Stimulated activated CD8-positive, alpha-beta memory T cell treated with anti-CD3 and anti-CD28 coated beads, Interleukin-2, amount 100 ng/mL, for 48 hours (primary cell): ENCODE measurements at regions not wholly inside any gene's neighbourhood (a gene's known extent, or its start where the extent isn't known, plus 50 kb on each side); places are given as distances from the start of the nearest gene placed in this dataset.

Experiments used
- DNase-seq, 2 donors: peaks; one replicate each; pipeline ENCODE4 v3.0.0-alpha.2; 2020; ENCODE audit warnings: low read depth in 2 of 2

- DNase-seq: no peak
Measured at GRCh38 chr1:62981434-62981833, 197.5 kb downstream of the ATG4C start.

- DNase-seq: no peak
Measured at GRCh38 chr1:62988867-62989266, 204.9 kb downstream of the ATG4C start.

GRCh38 chr1:62989497-62989896 is 205.6 kb downstream of the ATG4C start:
- DNase-seq: no peak

GRCh38 chr1:62991152-62991551 is 207.2 kb downstream of the ATG4C start:
- DNase-seq: no peak

GRCh38 chr1:62993844-62994243 is 209.9 kb downstream of the ATG4C start:
- DNase-seq: no peak

- no peak for DNase-seq
Measured at GRCh38 chr1:62995173-62995572, 211.2 kb downstream of the ATG4C start.

- no peak for DNase-seq
Measured at GRCh38 chr1:62997884-62998283, 214.0 kb downstream of the ATG4C start.

- no peak for DNase-seq
Measured at GRCh38 chr1:62998845-62999649, 215.1 kb downstream of the ATG4C start.

- no peak for DNase-seq
Measured at GRCh38 chr1:63000508-63000907, 216.6 kb downstream of the ATG4C start.

- DNase-seq: no peak
Measured at GRCh38 chr1:63004868-63005267, 220.9 kb downstream of the ATG4C start.

- no peak for DNase-seq
Measured at GRCh38 chr1:63005812-63006211, 221.9 kb downstream of the ATG4C start.

GRCh38 chr1:63009421-63009820 is 225.5 kb downstream of the ATG4C start:
- no peak for DNase-seq

GRCh38 chr1:63010913-63011660 is 227.2 kb downstream of the ATG4C start:
- no peak for DNase-seq

GRCh38 chr1:63012339-63012738 is 228.4 kb downstream of the ATG4C start:
- no peak for DNase-seq

- DNase-seq: no peak
Measured at GRCh38 chr1:63014267-63014666, 230.3 kb downstream of the ATG4C start.

GRCh38 chr1:63022319-63022718 is 238.4 kb downstream of the ATG4C start:
- no peak for DNase-seq

GRCh38 chr1:63023171-63023570 is 239.2 kb downstream of the ATG4C start:
- DNase-seq: no peak

GRCh38 chr1:63023637-63024036 is 239.7 kb downstream of the ATG4C start:
- DNase-seq: no peak

GRCh38 chr1:63024132-63024531 is 240.2 kb downstream of the ATG4C start:
- DNase-seq: no peak

GRCh38 chr1:63027176-63027575 is 243.2 kb downstream of the ATG4C start:
- DNase-seq: no peak

GRCh38 chr1:63032171-63032570 is 248.2 kb downstream of the ATG4C start:
- DNase-seq: no peak

- no peak for DNase-seq
Measured at GRCh38 chr1:63033211-63033610, 249.3 kb downstream of the ATG4C start.

GRCh38 chr1:63034256-63034655 is 250.3 kb downstream of the ATG4C start:
- DNase-seq: no peak
